WTC11 (cell line): ENCODE measurements at regions not wholly inside any gene's neighbourhood (a gene's known extent, or its start where the extent isn't known, plus 50 kb on each side); places are given as distances from the start of the nearest gene placed in this dataset.

Experiments used
- ATAC-seq: fragments of 200-7000 bp; cut with Tn5 transposase; 2 replicates; pipeline ENCODE4 v1.10.0; 2021; ENCODE audit warnings: mild to moderate bottlenecking, moderate library complexity
- CTCF ChIA-PET: fragments of 300-600 bp; sonication (Branson Sonifier 250); formaldehyde crosslinking; loops from one replicate; lab custom pipeline; 2021; ENCODE audit warnings: antibody characterized with exemption; lab: Charles Lee
- POLR2A ChIA-PET: fragments of 350-600 bp; sonication (Branson Sonifier 250); formaldehyde crosslinking; loops from one replicate; lab custom pipeline; 2021; ENCODE audit warnings: antibody characterized with exemption; lab: Charles Lee
- DNase-seq: peaks from one replicate; pipeline ENCODE4 v3.0.0; 2021; ENCODE audit warnings: low spot score
- H3K27ac Mint-ChIP-seq: 2 replicates; pipeline ENCODE4 v1.8.0; 2021; ENCODE audit warnings: mixed read lengths
- H3K27me3 Mint-ChIP-seq: 2 replicates; pipeline ENCODE4 v1.8.0; 2021; ENCODE audit warnings: low read depth, mild to moderate bottlenecking, moderate library complexity, mixed read lengths
- H3K36me3 Mint-ChIP-seq: 2 replicates; pipeline ENCODE4 v1.8.0; 2021; ENCODE audit warnings: mixed read lengths
- H3K4me1 Mint-ChIP-seq: 2 replicates; pipeline ENCODE4 v1.8.0; 2022; ENCODE audit warnings: mixed read lengths
- H3K4me3 Mint-ChIP-seq: 2 replicates; pipeline ENCODE4 v1.8.0; 2021; ENCODE audit warnings: mild to moderate bottlenecking, moderate library complexity, mixed read lengths
- H3K9me3 Mint-ChIP-seq: 2 replicates; pipeline ENCODE4 v1.8.0; 2021; ENCODE audit warnings: mixed read lengths
- GABPB1 ChIP-seq: sonication (generic); formaldehyde crosslinking; IDR thresholded peaks from 2 replicates; pipeline ENCODE4 v1.8.1; 2023; ENCODE audit warnings: mild to moderate bottlenecking, missing genetic modification reagents
- GRHL2 ChIP-seq: fragments of 250-450 bp; sonication (Bioruptor Pico); IDR thresholded peaks from 2 replicates; pipeline ENCODE4 v1.8.0; 2022; ENCODE audit warnings: mild to moderate bottlenecking, moderate library complexity; ENCODE audit not compliant: insufficient replicate concordance, severe bottlenecking
- IRF2 ChIP-seq: sonication (generic); formaldehyde crosslinking; IDR thresholded peaks from 2 replicates; pipeline ENCODE4 v1.8.0; 2022; ENCODE audit warnings: low read depth, missing genetic modification reagents, borderline replicate concordance
- MYBL2 ChIP-seq: sonication (generic); formaldehyde crosslinking; IDR thresholded peaks from 2 replicates; pipeline ENCODE4 v1.8.1; 2023; ENCODE audit warnings: mild to moderate bottlenecking, moderate library complexity, missing genetic modification reagents
- NFYB ChIP-seq: sonication (generic); formaldehyde crosslinking; conservative IDR thresholded peaks from 2 replicates; pipeline ENCODE4 v1.8.0; 2022; ENCODE audit warnings: low read depth, missing genetic modification reagents
- NR1H2 ChIP-seq: sonication (generic); formaldehyde crosslinking; IDR thresholded peaks from 2 replicates; pipeline ENCODE4 v1.9.0; 2021; ENCODE audit warnings: mild to moderate bottlenecking, moderate library complexity, missing genetic modification reagents
- PRRX2 ChIP-seq: fragments of 250-450 bp; sonication (Bioruptor Pico); IDR thresholded peaks from 2 replicates; pipeline ENCODE4 v1.8.0; 2021; ENCODE audit warnings: mild to moderate bottlenecking
- RELA ChIP-seq: sonication (generic); formaldehyde crosslinking; IDR thresholded peaks from 2 replicates; pipeline ENCODE4 v1.8.1; 2022; ENCODE audit warnings: missing genetic modification reagents, mild to moderate bottlenecking, borderline replicate concordance
- ZNF138 ChIP-seq: sonication (generic); formaldehyde crosslinking; conservative IDR thresholded peaks from 2 replicates; pipeline ENCODE4 v1.8.1; 2022; ENCODE audit warnings: mild to moderate bottlenecking, moderate library complexity, missing genetic modification reagents
- ZNF263 ChIP-seq: sonication (generic); formaldehyde crosslinking; IDR thresholded peaks from 2 replicates; pipeline ENCODE4 v1.8.1; 2022; ENCODE audit warnings: low read depth, mild to moderate bottlenecking, moderate library complexity, missing genetic modification reagents
- ZNF317 ChIP-seq: sonication (generic); formaldehyde crosslinking; IDR thresholded peaks from 2 replicates; pipeline ENCODE4 v1.8.1; 2023; ENCODE audit warnings: low read depth, mild to moderate bottlenecking, moderate library complexity, missing genetic modification reagents, borderline replicate concordance
- ZNF671 ChIP-seq: fragments of 250-450 bp; sonication (Bioruptor Pico); IDR thresholded peaks from 2 replicates; pipeline ENCODE4 v1.8.0; 2021; ENCODE audit warnings: mild to moderate bottlenecking
- TF ChIP-seq, protein P1 (sequence below): sonication (generic); formaldehyde crosslinking; IDR thresholded peaks from 2 replicates; pipeline ENCODE4 v1.8.1; 2023; ENCODE audit warnings: mild to moderate bottlenecking, missing genetic modification reagents, borderline replicate concordance
- TF ChIP-seq, protein P2 (sequence below): sonication (generic); formaldehyde crosslinking; IDR thresholded peaks from 2 replicates; pipeline ENCODE4 v1.8.1; 2022; ENCODE audit warnings: low read depth, missing genetic modification reagents, borderline replicate concordance
- TF ChIP-seq, protein P3 (sequence below): fragments of 250-450 bp; sonication (Bioruptor Pico); IDR thresholded peaks from 2 replicates; pipeline ENCODE4 v1.9.0; 2021; ENCODE audit warnings: mild to moderate bottlenecking, borderline replicate concordance
- TF ChIP-seq, protein P4 (sequence below): fragments of 250-450 bp; sonication (Bioruptor Pico); IDR thresholded peaks from 2 replicates; pipeline ENCODE4 v1.8.0; 2021; ENCODE audit warnings: mild to moderate bottlenecking

DNA sequence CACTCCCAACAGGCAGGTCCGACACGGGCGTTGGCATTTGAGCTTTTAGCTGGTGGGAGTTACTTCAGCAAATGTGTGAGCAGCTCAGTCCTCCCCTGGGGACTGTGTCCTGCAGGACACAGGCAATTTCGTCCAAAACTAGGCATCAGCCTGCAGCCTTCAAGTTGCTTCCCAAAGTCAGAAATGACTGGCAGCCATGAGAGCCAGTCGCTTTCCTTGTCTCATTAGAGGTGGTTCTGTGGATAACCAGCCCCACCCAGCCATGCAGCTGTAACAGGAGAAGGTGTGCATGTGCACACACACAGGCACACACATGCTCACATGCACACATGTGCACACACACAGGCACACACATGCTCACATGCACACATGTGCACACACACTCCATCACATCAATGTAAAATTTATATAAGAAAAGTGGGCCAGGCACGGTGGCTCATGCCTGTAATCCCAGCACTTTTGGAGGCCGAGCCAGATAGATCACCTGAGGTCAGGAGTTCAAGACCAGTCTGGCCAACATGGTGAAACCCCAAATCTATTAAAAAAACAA is 138.8 kb upstream of the TCERG1L start (continued):
- no peak for TF ChIP-seq NFYB (CRISPR knock-in tag)
- no peak for TF ChIP-seq ZNF317 (CRISPR knock-in tag)
- TF ChIP-seq MYBL2 (CRISPR knock-in tag): no peak
- no peak for TF ChIP-seq GRHL2 (CRISPR knock-in tag)
- no peak for TF ChIP-seq RELA (CRISPR knock-in tag)
- TF ChIP-seq IRF2 (CRISPR knock-in tag): no peak
- TF ChIP-seq, protein P1, sequence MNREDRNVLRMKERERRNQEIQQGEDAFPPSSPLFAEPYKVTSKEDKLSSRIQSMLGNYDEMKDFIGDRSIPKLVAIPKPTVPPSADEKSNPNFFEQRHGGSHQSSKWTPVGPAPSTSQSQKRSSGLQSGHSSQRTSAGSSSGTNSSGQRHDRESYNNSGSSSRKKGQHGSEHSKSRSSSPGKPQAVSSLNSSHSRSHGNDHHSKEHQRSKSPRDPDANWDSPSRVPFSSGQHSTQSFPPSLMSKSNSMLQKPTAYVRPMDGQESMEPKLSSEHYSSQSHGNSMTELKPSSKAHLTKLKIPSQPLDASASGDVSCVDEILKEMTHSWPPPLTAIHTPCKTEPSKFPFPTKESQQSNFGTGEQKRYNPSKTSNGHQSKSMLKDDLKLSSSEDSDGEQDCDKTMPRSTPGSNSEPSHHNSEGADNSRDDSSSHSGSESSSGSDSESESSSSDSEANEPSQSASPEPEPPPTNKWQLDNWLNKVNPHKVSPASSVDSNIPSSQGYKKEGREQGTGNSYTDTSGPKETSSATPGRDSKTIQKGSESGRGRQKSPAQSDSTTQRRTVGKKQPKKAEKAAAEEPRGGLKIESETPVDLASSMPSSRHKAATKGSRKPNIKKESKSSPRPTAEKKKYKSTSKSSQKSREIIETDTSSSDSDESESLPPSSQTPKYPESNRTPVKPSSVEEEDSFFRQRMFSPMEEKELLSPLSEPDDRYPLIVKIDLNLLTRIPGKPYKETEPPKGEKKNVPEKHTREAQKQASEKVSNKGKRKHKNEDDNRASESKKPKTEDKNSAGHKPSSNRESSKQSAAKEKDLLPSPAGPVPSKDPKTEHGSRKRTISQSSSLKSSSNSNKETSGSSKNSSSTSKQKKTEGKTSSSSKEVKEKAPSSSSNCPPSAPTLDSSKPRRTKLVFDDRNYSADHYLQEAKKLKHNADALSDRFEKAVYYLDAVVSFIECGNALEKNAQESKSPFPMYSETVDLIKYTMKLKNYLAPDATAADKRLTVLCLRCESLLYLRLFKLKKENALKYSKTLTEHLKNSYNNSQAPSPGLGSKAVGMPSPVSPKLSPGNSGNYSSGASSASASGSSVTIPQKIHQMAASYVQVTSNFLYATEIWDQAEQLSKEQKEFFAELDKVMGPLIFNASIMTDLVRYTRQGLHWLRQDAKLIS (CRISPR knock-in tag): no peak

DNA sequence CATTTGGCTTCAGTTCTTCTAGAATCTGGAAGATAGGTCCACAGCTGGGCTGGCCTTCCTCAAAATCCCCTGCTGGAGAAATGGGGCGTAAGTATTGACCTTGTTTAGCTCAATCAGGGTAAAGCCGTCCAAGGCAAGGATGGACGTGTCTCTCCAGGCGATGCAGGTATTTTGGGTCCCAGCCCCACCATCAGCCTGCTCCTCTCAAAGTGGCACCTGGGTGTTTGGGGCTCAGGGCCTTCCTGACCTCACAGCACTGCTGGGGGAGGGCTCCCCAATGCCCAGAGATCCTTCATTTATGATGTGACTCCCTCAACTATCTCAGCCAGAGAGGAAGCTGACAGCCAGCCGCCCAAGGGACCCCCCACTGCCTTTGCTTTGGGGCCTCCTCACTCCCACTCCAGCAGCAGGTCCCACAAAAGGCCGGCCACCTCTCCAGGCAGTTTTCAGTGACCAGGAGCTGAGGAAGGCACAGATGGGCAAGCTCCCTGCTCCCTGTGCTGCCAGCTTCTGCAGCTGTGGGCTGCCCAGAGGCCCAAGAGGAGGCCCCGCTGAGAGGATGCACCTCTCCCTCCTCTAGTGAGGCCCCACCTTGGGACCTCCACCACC is 140.0 kb upstream of the TCERG1L start:
- Mint-ChIP-seq H3K4me3 (no peak overlapping the region), H3K27me3 (peaks cover 6% of the 10 kb centered on the region), H3K9me3 (peaks cover 45% of the 10 kb centered on the region), H3K4me1 (0 out of 2 replicates have a peak, but pooled peaks cover 10% of the 10 kb centered on the region), H3K27ac (no peak overlapping the region), H3K36me3 (peaks cover 46% of the 10 kb centered on the region)
- no peak for ATAC-seq
- ChIA-PET POLR2A (no interaction called here), CTCF (no interaction called here)
- DNase-seq: no peak
- no peak for TF ChIP-seq PRRX2 (CRISPR knock-in tag)
- no peak for TF ChIP-seq MYBL2 (CRISPR knock-in tag)
- TF ChIP-seq ZNF671 (CRISPR knock-in tag): no peak
- TF ChIP-seq, protein P2, sequence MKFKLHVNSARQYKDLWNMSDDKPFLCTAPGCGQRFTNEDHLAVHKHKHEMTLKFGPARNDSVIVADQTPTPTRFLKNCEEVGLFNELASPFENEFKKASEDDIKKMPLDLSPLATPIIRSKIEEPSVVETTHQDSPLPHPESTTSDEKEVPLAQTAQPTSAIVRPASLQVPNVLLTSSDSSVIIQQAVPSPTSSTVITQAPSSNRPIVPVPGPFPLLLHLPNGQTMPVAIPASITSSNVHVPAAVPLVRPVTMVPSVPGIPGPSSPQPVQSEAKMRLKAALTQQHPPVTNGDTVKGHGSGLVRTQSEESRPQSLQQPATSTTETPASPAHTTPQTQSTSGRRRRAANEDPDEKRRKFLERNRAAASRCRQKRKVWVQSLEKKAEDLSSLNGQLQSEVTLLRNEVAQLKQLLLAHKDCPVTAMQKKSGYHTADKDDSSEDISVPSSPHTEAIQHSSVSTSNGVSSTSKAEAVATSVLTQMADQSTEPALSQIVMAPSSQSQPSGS (CRISPR knock-in tag): no peak
- TF ChIP-seq, protein P3, sequence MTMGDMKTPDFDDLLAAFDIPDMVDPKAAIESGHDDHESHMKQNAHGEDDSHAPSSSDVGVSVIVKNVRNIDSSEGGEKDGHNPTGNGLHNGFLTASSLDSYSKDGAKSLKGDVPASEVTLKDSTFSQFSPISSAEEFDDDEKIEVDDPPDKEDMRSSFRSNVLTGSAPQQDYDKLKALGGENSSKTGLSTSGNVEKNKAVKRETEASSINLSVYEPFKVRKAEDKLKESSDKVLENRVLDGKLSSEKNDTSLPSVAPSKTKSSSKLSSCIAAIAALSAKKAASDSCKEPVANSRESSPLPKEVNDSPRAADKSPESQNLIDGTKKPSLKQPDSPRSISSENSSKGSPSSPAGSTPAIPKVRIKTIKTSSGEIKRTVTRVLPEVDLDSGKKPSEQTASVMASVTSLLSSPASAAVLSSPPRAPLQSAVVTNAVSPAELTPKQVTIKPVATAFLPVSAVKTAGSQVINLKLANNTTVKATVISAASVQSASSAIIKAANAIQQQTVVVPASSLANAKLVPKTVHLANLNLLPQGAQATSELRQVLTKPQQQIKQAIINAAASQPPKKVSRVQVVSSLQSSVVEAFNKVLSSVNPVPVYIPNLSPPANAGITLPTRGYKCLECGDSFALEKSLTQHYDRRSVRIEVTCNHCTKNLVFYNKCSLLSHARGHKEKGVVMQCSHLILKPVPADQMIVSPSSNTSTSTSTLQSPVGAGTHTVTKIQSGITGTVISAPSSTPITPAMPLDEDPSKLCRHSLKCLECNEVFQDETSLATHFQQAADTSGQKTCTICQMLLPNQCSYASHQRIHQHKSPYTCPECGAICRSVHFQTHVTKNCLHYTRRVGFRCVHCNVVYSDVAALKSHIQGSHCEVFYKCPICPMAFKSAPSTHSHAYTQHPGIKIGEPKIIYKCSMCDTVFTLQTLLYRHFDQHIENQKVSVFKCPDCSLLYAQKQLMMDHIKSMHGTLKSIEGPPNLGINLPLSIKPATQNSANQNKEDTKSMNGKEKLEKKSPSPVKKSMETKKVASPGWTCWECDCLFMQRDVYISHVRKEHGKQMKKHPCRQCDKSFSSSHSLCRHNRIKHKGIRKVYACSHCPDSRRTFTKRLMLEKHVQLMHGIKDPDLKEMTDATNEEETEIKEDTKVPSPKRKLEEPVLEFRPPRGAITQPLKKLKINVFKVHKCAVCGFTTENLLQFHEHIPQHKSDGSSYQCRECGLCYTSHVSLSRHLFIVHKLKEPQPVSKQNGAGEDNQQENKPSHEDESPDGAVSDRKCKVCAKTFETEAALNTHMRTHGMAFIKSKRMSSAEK (CRISPR knock-in tag): no peak
- TF ChIP-seq, protein P4, sequence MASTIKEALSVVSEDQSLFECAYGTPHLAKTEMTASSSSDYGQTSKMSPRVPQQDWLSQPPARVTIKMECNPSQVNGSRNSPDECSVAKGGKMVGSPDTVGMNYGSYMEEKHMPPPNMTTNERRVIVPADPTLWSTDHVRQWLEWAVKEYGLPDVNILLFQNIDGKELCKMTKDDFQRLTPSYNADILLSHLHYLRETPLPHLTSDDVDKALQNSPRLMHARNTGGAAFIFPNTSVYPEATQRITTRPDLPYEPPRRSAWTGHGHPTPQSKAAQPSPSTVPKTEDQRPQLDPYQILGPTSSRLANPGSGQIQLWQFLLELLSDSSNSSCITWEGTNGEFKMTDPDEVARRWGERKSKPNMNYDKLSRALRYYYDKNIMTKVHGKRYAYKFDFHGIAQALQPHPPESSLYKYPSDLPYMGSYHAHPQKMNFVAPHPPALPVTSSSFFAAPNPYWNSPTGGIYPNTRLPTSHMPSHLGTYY (CRISPR knock-in tag): no peak
- no peak for TF ChIP-seq NR1H2
- no peak for TF ChIP-seq ZNF263 (CRISPR knock-in tag)
- TF ChIP-seq ZNF138 (CRISPR knock-in tag): no peak
- TF ChIP-seq, protein P1 (CRISPR knock-in tag): no peak
- no peak for TF ChIP-seq GABPB1 (CRISPR knock-in tag)
